ENCODE measurements at regions not wholly inside any gene's neighbourhood (a gene's known extent, or its start where the extent isn't known, plus 50 kb on each side); places are given as distances from the start of the nearest gene placed in this dataset.

GRCh38 chr18:57965246-57965645, 78.8 kb upstream of the NEDD4L start:
- TF ChIP-seq, protein P1, sequence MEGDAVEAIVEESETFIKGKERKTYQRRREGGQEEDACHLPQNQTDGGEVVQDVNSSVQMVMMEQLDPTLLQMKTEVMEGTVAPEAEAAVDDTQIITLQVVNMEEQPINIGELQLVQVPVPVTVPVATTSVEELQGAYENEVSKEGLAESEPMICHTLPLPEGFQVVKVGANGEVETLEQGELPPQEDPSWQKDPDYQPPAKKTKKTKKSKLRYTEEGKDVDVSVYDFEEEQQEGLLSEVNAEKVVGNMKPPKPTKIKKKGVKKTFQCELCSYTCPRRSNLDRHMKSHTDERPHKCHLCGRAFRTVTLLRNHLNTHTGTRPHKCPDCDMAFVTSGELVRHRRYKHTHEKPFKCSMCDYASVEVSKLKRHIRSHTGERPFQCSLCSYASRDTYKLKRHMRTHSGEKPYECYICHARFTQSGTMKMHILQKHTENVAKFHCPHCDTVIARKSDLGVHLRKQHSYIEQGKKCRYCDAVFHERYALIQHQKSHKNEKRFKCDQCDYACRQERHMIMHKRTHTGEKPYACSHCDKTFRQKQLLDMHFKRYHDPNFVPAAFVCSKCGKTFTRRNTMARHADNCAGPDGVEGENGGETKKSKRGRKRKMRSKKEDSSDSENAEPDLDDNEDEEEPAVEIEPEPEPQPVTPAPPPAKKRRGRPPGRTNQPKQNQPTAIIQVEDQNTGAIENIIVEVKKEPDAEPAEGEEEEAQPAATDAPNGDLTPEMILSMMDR (IDR thresholded peaks at IDR 0.05): no peak
- no peak for TF ChIP-seq POLR2A (IDR thresholded peaks at IDR 0.05)

All from breast epithelium (tissue), 3 donors.